A549 (cell line): ENCODE measurements at regions not wholly inside any gene's neighbourhood (a gene's known extent, or its start where the extent isn't known, plus 50 kb on each side); places are given as distances from the start of the nearest gene placed in this dataset.

ENCODE experiments used
- ATAC-seq, 2 experiments: fragments of 200-7000 bp in 1 of 2; fragments of >200 bp in 1 of 2; cut with Nextera tagmentation in 1 of 2; cut with Tn5 transposase in 1 of 2; 3 replicates each; pipeline versions ENCODE4 v1.8.0 to v1.9.1; 2018 to 2020; ENCODE audit warnings: mild to moderate bottlenecking in 1 of 2, moderate library complexity in 1 of 2
- CTCF ChIA-PET: fragments of 300-600 bp; sonication (Branson Sonifier 250); formaldehyde crosslinking; extraction: SDS; loops from one replicate; lab custom pipeline; 2021; ENCODE audit warnings: antibody characterized with exemption, inconsistent platforms; lab: Yijun Ruan, JAX
- POLR2A ChIA-PET: fragments of 350-600 bp; formaldehyde crosslinking; extraction: SDS; loops from one replicate; lab custom pipeline; 2021; ENCODE audit warnings: antibody characterized with exemption, inconsistent platforms; lab: Yijun Ruan, JAX
- DNase-seq, 2 experiments: peaks; one replicate each; pipeline versions ENCODE4 v3.0.0 to v3.0.0-alpha.2; 2011 to 2016; ENCODE audit warnings: low read depth in 1 of 2, low spot score in 1 of 2
- FAIRE-seq: peaks from 2 replicates; lab custom pipeline; 2011; peaks lifted over from hg19 to GRCh38; lab: Jason Lieb, UNC
- H3K27ac ChIP-seq, 2 experiments: fragments of >200 bp; sonication (Bioruptor Twin); formaldehyde crosslinking; 3 replicates each; pipeline ENCODE4 v1.5.1; 2016 to 2017
- H3K4me1 ChIP-seq: fragments of >200 bp; sonication (Bioruptor Twin); formaldehyde crosslinking; 3 replicates; pipeline ENCODE4 v1.6.1; 2016
- H3K4me2 ChIP-seq: fragments of >200 bp; sonication (Bioruptor Twin); formaldehyde crosslinking; 3 replicates; pipeline ENCODE4 v1.6.1; 2016
- H3K4me3 ChIP-seq: fragments of >200 bp; sonication (Bioruptor Twin); formaldehyde crosslinking; 3 replicates; pipeline ENCODE4 v1.5.1; 2016
- H3K9me3 ChIP-seq: fragments of >200 bp; sonication (Bioruptor Twin); formaldehyde crosslinking; 3 replicates; pipeline ENCODE4 v1.6.1; 2016
- CBX2 ChIP-seq: fragments of 200-600 bp; sonication (generic); IDR thresholded peaks from 2 replicates; pipeline ENCODE4 v1.6.1; 2016; ENCODE audit warnings: low read depth, mild to moderate bottlenecking, borderline replicate concordance
- CBX8 ChIP-seq: fragments of 200-600 bp; sonication (generic); IDR thresholded peaks from 2 replicates; pipeline ENCODE4 v1.6.1; 2016
- CHD4 ChIP-seq: fragments of 200-600 bp; sonication (generic); IDR thresholded peaks from 2 replicates; pipeline ENCODE4 v1.6.1; 2016; ENCODE audit warnings: antibody characterized with exemption, mild to moderate bottlenecking, borderline replicate concordance
- EHF ChIP-seq: fragments of 250-450 bp; sonication (Bioruptor Pico); IDR thresholded peaks from 2 replicates; pipeline ENCODE4 v1.5.0; 2020; ENCODE audit warnings: mild to moderate bottlenecking
- EHMT2 ChIP-seq: fragments of 200-600 bp; sonication (generic); IDR thresholded peaks from 2 replicates; pipeline ENCODE4 v1.6.1; 2016; ENCODE audit warnings: antibody characterized with exemption, low read depth, mild to moderate bottlenecking, moderate library complexity
- EP300 ChIP-seq, 2 experiments: fragments of >200 bp; sonication (Bioruptor Twin); formaldehyde crosslinking; IDR thresholded peaks; 2 replicates in 1 of 2; 3 replicates in 1 of 2; pipeline ENCODE4 v1.6.1; 2016 to 2017
- FOSL2 ChIP-seq, 2 experiments: fragments of 450-650 bp in 1 of 2; fragments of >200 bp in 1 of 2; sonication (Bioruptor Twin) in 1 of 2; formaldehyde crosslinking; IDR thresholded peaks; 2 replicates each; pipeline versions ENCODE4 v1.5.0 to v1.6.1; 2016 to 2020; ENCODE audit warnings: mild to moderate bottlenecking in 1 of 2, moderate library complexity in 1 of 2
- HDAC2 ChIP-seq: fragments of 200-600 bp; sonication (generic); IDR thresholded peaks from 2 replicates; pipeline ENCODE4 v1.6.1; 2016
- HOXA7 ChIP-seq: fragments of 250-450 bp; sonication (Bioruptor Pico); IDR thresholded peaks from 2 replicates; pipeline ENCODE4 v1.5.0; 2020; ENCODE audit warnings: mild to moderate bottlenecking, moderate library complexity
- HOXB13 ChIP-seq: fragments of 250-450 bp; sonication (Bioruptor Pico); IDR thresholded peaks from 2 replicates; pipeline ENCODE4 v1.5.0; 2020; ENCODE audit warnings: low read depth, mild to moderate bottlenecking, moderate library complexity
- JUN ChIP-seq, 2 experiments: fragments of >200 bp; sonication (Bioruptor Twin); formaldehyde crosslinking; IDR thresholded peaks; 2 replicates in 1 of 2; 3 replicates in 1 of 2; pipeline ENCODE4 v1.6.1; 2016 to 2017
- JUNB ChIP-seq: fragments of >200 bp; sonication (Bioruptor Twin); formaldehyde crosslinking; IDR thresholded peaks from 2 replicates; pipeline ENCODE4 v1.6.1; 2016
- KDM5A ChIP-seq: fragments of 200-600 bp; sonication (generic); IDR thresholded peaks from 2 replicates; pipeline ENCODE4 v1.6.1; 2016; ENCODE audit warnings: antibody characterized with exemption, mild to moderate bottlenecking
- NR3C1 ChIP-seq: fragments of >200 bp; sonication (Bioruptor Twin); formaldehyde crosslinking; IDR thresholded peaks from 3 replicates; pipeline ENCODE4 v1.6.1; 2017
- POLR2A ChIP-seq: IDR thresholded peaks from 2 replicates; pipeline ENCODE4 v1.6.1; 2012; ENCODE audit warnings: mild to moderate bottlenecking, low read length
- RARB ChIP-seq: fragments of 250-450 bp; sonication (Bioruptor Pico); IDR thresholded peaks from 2 replicates; pipeline ENCODE4 v1.8.0; 2021; ENCODE audit warnings: mild to moderate bottlenecking, moderate library complexity
- RFX5 ChIP-seq: fragments of 450-650 bp; IDR thresholded peaks from 2 replicates; pipeline ENCODE4 v1.7.1; 2014; ENCODE audit warnings: antibody characterized with exemption, mild to moderate bottlenecking, moderate library complexity
- TFCP2L1 ChIP-seq: fragments of 250-450 bp; sonication (Bioruptor Pico); IDR thresholded peaks from 2 replicates; pipeline ENCODE4 v1.5.0; 2021; ENCODE audit warnings: mild to moderate bottlenecking
- ZC3H11A ChIP-seq: fragments of 450-650 bp; IDR thresholded peaks from 2 replicates; pipeline ENCODE4 v1.6.1; 2014; ENCODE audit warnings: antibody characterized with exemption, mild to moderate bottlenecking
- WGBS: methylation state at CpG from one replicate; pipeline ENCODE4 v1.1.6; 2017; ENCODE audit errors: missing lambda C conversion rate; 5-methylcytosine and 5-hydroxymethylcytosine counted together
- TF ChIP-seq, protein P1 (sequence below): IDR thresholded peaks from 2 replicates; pipeline ENCODE4 v1.6.1; 2012; ENCODE audit warnings: low read depth, borderline replicate concordance
- TF ChIP-seq, protein P2 (sequence below): fragments of 250-450 bp; sonication (Bioruptor Pico); IDR thresholded peaks from 2 replicates; pipeline ENCODE4 v1.5.0; 2020; ENCODE audit warnings: low read depth, mild to moderate bottlenecking, moderate library complexity

DNA sequence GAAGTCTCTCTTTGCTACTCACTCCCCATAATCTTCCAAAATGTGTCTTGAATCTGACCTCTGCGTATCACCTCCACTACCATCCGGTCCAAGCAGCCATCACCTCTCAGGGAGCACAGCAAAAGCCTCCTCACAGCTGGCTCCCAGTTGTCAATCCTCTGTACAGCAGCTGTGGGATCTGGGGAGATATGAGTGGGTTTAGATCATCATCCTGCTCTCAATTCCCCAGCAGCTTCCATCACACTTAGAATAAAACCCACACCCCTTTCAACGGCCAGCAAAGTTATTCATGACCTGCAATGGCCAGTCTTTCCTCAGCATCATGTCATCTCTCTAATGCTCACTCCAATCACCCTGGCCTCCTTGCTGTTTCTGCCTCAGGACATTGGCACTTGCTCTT lies 261.6 kb downstream of the PAX3 start:
- Histone ChIP-seq H3K4me3 (no peak overlapping the region), H3K27ac (no peak overlapping the region), H3K9me3 (no peaks in the 10 kb centered on the region), H3K4me2 (no peak overlapping the region)
- ATAC-seq (no peak), DNase-seq (no peak)
- POLR2A ChIA-PET = no interaction called here
- TF ChIP-seq RFX5 = no peak
- TF ChIP-seq POLR2A = no peak
- TF ChIP-seq TFCP2L1 (CRISPR knock-in tag) = no peak
- TF ChIP-seq EHMT2 = no peak
- no peak for TF ChIP-seq EP300 (IDR thresholded peaks at IDR 0.05)
- TF ChIP-seq HOXA7 = no peak
- no peak for TF ChIP-seq CHD4
- TF ChIP-seq ZC3H11A = no peak
- no peak for TF ChIP-seq JUN (IDR thresholded peaks at IDR 0.05)
- no peak for TF ChIP-seq RARB (CRISPR knock-in tag)
- TF ChIP-seq, protein P1, sequence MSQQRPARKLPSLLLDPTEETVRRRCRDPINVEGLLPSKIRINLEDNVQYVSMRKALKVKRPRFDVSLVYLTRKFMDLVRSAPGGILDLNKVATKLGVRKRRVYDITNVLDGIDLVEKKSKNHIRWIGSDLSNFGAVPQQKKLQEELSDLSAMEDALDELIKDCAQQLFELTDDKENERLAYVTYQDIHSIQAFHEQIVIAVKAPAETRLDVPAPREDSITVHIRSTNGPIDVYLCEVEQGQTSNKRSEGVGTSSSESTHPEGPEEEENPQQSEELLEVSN = no peak
- TF ChIP-seq, all 56 proteins: peak for 0
- CTCF ChIA-PET = interaction anchor here (1.7 kb wide), 1 partner anchor 281 kb away, joined by 5 read pairs; no protein-coding TSS in a partner anchor
- WGBS = 26% methylated on average over 3 of the region's 3 CpGs
- no peak for FAIRE-seq
- H3K4me1 ChIP-seq = no peaks in the 10 kb centered on the region

DNA sequence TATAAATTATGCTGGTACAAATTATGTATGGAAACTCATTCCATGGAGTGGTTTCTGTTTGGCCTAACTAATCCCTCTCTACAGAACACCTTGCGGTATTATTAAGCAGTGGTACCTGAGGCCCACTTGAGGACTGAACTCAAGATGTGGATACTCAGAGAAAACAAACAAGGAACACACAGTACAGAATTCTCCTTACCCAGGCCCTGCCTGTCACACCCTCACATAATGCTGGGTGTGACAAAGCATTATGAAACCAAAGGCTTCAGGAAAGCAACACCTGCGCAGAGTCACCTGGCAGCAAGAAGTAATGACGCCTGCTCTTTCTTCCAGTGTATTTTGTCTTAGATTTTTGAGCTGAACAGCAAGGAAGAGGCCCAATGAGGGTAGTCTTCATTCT lies 264.7 kb downstream of the PAX3 start:
- Histone ChIP-seq H3K9me3 (no peaks in the 10 kb centered on the region; the same call in 2 of the 3 replicates), H3K4me3 (no peak overlapping the region), H3K4me1 (no peaks in the 10 kb centered on the region), H3K4me2 (no peak overlapping the region), H3K27ac (no peak overlapping the region)
- no peak for TF ChIP-seq JUN (IDR thresholded peaks at IDR 0.05)
- no peak for TF ChIP-seq HOXB13 (CRISPR knock-in tag)
- no peak for TF ChIP-seq JUNB
- TF ChIP-seq, protein P2, sequence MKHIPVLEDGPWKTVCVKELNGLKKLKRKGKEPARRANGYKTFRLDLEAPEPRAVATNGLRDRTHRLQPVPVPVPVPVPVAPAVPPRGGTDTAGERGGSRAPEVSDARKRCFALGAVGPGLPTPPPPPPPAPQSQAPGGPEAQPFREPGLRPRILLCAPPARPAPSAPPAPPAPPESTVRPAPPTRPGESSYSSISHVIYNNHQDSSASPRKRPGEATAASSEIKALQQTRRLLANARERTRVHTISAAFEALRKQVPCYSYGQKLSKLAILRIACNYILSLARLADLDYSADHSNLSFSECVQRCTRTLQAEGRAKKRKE = no peak
- 64% methylated on average over 3 of the region's 3 CpGs for WGBS
- no peak for ATAC-seq
- FAIRE-seq = no peak
- ChIA-PET CTCF (interaction anchor here (0.6 to 2.9 kb wide), 4 partner anchors 9 to 363 kb away, joined by 3 to 20 read pairs (median 4); no protein-coding TSS in a partner anchor), POLR2A (no interaction called here)
- DNase-seq = no peak

DNA sequence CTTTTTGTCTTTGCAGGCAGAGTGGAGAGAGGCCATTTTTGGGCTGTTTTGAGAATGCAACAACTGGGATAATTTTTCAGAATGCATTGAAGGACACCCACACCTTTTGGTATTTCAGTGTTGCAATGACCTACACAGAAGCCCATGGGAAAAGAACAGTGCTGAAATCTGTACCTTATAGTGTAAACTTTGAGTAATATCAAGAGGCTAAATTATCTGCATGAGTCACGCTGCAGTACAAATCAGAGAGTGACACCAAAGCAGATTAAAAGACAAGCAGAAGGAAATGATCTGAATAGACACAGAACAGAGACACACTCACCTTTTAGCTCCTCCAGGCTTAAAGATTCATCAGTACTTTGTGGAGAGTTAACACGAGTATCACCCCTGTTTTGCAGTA lies 265.3 kb downstream of the PAX3 start:
- DNase-seq (no peak), FAIRE-seq (no peak), ATAC-seq (no peak)
- ChIA-PET POLR2A (no interaction called here), CTCF (interaction anchor here (2.1 kb wide), 1 partner anchor 13 kb away, joined by 5 read pairs; no protein-coding TSS in a partner anchor)
- Histone ChIP-seq H3K4me2 (no peak overlapping the region), H3K4me1 (no peaks in the 10 kb centered on the region), H3K9me3 (no peaks in the 10 kb centered on the region; the same call in 2 of the 3 replicates), H3K27ac (no peak overlapping the region), H3K4me3 (no peak overlapping the region)
- TF ChIP-seq CBX8 (no peak), NR3C1 (no peak), KDM5A (no peak), EHF (CRISPR knock-in tag) (no peak), CBX2 (no peak), POLR2A (no peak)
- 8% methylated on average over 2 of the region's 2 CpGs for WGBS

DNA sequence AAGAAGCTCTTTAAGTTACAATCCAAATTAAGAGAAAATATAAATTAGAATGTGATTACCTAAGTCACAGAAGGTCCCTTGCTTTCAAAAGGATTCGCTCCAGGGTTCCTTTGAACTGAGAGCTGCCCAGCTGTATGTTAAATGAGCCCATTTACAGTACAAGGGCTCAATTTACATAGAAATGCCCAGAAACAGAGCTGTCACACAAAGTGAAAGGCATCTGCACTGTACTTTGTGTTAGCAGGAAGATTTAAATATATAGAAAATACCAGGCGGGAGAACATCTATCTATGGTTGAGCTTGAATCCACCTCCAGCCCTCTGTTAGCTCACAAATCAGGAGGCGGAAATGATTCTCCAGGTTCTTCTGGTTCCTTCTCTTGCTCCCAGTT lies 272.9 kb downstream of the PAX3 start:
- Histone ChIP-seq H3K27ac (no peak overlapping the region), H3K4me2 (no peak overlapping the region), H3K9me3 (no peaks in the 10 kb centered on the region; the same call in 2 of the 3 replicates), H3K4me1 (no peaks in the 10 kb centered on the region), H3K4me3 (no peak overlapping the region)
- WGBS = 38% methylated on average over 3 of the region's 3 CpGs
- ChIA-PET CTCF (interaction anchor here (0.7 to 3.5 kb wide), 8 partner anchors 10 to 589 kb away, joined by 3 to 20 read pairs (median 4); no protein-coding TSS in a partner anchor), POLR2A (no interaction called here)
- FAIRE-seq (no peak), ATAC-seq (no peak), DNase-seq (no peak)
- TF ChIP-seq FOSL2 (IDR thresholded peaks at IDR 0.05) = no peak
- TF ChIP-seq FOSL2 (CRISPR knock-in tag; IDR thresholded peaks at IDR 0.05) = no peak
- TF ChIP-seq JUN (IDR thresholded peaks at IDR 0.05) = no peak
- TF ChIP-seq HDAC2 = no peak
